ENCODE measurements at regions not wholly inside any gene's neighbourhood (a gene's known extent, or its start where the extent isn't known, plus 50 kb on each side); places are given as distances from the start of the nearest gene placed in this dataset.

DNA sequence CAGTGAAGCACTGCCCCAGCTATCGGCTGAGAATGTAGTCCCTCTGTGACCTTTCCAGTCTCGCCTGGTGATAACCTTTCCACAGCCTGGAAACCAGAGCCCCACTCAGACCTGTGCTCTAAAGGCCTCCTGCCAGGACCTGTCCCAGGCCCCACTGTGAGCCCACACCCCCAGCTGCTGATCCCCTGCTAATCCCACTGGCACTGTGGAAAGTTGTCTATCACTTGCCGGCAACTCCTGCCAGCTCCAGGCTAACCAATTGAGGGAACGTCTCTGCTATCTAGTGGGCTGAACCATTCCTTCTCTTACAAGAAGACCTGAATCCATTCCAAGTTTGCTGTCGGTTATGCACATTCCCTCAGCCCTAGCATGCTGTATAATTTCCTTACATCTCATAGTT, 328.2 kb downstream of the FAM181B start:
- no peak for TF ChIP-seq EZH2 (IDR thresholded peaks at IDR 0.05; ENCODE audit: borderline replicate concordance, low read depth, low read length, severe bottlenecking)
- TF ChIP-seq, protein P1, sequence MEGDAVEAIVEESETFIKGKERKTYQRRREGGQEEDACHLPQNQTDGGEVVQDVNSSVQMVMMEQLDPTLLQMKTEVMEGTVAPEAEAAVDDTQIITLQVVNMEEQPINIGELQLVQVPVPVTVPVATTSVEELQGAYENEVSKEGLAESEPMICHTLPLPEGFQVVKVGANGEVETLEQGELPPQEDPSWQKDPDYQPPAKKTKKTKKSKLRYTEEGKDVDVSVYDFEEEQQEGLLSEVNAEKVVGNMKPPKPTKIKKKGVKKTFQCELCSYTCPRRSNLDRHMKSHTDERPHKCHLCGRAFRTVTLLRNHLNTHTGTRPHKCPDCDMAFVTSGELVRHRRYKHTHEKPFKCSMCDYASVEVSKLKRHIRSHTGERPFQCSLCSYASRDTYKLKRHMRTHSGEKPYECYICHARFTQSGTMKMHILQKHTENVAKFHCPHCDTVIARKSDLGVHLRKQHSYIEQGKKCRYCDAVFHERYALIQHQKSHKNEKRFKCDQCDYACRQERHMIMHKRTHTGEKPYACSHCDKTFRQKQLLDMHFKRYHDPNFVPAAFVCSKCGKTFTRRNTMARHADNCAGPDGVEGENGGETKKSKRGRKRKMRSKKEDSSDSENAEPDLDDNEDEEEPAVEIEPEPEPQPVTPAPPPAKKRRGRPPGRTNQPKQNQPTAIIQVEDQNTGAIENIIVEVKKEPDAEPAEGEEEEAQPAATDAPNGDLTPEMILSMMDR (IDR thresholded peaks at IDR 0.05; ENCODE audit: extremely low read depth in 1 of 2, insufficient read depth in 1 of 2, low read depth in 1 of 2, low read length in 2 of 2), result no peak
- no peak for TF ChIP-seq POLR2AphosphoS5 (IDR thresholded peaks at IDR 0.05; ENCODE audit: insufficient read depth, low read depth, low read length)
